Keratinocyte (primary cell): ENCODE measurements at regions not wholly inside any gene's neighbourhood (a gene's known extent, or its start where the extent isn't known, plus 50 kb on each side); places are given as distances from the start of the nearest gene placed in this dataset.

Experiments used
- CTCF ChIP-seq, 3 experiments: IDR thresholded peaks in 1 of 3; conservative IDR thresholded peaks in 1 of 3; optimal IDR thresholded peaks in 1 of 3; 2 replicates in 2 of 3; 3 replicates in 1 of 3; pipeline versions ENCODE3 to v1.5.1; 2011; ENCODE audit warnings: low read length in 3 of 3, mild to moderate bottlenecking in 3 of 3, moderate library complexity in 2 of 3, control low read depth in 1 of 3, inconsistent platforms in 1 of 3; ENCODE audit not compliant: insufficient read depth in 2 of 3; ENCODE audit errors: extremely low read depth in 1 of 3
- EZH2 ChIP-seq: IDR thresholded peaks from one replicate; pipeline ENCODE4 v1.6.1; 2012; ENCODE audit warnings: inconsistent platforms, mild to moderate bottlenecking, low read length, moderate library complexity

- TF ChIP-seq CTCF (optimal IDR thresholded peaks at IDR 0.05 in 1 of 3, IDR thresholded peaks at IDR 0.05 in 1 of 3, conservative IDR thresholded peaks at IDR 0.05 in 1 of 3; ENCODE audit: extremely low read depth in 1 of 3, insufficient read depth in 2 of 3, low read length in 3 of 3) (no peak), EZH2 (no peak)
Measured at GRCh38 chr7:16027396-16027795, 340.9 kb upstream of the MEOX2 start.
